Activated CD4-positive, alpha-beta T cell treated with anti-CD3 and anti-CD28 coated beads for 24 hours (primary cell): ENCODE measurements at regions not wholly inside any gene's neighbourhood (a gene's known extent, or its start where the extent isn't known, plus 50 kb on each side); places are given as distances from the start of the nearest gene placed in this dataset.

Source experiments
- DNase-seq, 2 donors: peaks; one replicate each; pipeline ENCODE4 v3.0.0-alpha.2; 2020; ENCODE audit warnings: low read depth in 2 of 2

DNA sequence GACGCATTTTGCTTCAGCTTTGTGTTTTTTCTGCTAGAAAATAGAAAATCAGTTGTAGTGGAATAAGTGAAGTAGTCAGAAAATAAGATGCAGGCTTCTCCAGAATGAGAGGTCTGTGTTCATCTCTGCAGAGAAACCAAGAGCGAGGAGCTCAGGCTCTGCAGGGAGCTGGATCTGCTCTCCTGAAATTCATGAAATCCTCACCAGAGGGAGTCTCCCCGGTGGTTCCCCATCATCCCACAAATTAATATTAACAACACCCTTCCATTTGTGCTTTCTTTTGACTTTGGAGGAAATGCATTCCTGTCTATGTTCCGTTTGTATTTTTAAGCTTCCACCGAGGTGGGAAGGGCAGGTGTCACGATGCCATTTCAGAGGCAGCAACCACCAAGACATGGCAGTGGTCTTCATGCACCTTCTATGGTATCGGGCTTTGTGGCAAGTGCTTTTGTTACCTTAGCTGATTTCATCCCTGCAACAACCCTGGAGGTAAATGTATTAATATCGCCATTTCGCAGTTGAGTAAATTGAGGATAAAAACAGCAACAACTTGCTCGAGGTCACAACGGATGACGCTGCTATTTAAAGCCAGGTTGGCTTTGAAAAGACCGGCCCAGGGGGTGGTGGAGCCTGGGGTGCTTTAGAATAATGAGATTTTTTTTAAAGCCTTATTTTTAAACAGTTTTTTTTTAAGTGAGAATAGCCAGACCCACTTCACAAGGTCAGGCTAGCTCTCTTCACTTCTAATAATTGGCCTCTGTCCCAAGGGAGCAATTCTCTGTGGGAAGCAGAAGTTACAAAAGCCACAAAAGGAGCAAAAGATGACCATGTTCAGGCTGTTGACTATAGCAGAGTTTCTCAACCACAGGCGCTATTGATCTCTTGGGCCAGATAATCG, 367.6 kb upstream of the ERCC4 start:
- DNase-seq: no peak

DNA sequence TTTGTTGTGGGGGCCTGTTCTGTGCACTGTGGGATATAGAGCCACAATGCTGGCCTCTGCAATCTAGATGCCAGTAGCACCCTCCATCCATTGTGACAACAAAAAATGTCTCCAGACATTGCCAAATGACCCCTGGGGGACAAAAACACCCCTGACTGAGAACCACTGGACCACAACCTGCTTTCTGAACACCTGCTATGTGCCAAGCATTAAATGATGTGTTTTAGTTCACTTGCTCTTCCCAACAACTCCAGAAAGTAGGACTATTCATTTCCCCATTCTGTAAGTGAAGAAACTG, 367.0 kb upstream of the ERCC4 start:
- DNase-seq: no peak

DNA sequence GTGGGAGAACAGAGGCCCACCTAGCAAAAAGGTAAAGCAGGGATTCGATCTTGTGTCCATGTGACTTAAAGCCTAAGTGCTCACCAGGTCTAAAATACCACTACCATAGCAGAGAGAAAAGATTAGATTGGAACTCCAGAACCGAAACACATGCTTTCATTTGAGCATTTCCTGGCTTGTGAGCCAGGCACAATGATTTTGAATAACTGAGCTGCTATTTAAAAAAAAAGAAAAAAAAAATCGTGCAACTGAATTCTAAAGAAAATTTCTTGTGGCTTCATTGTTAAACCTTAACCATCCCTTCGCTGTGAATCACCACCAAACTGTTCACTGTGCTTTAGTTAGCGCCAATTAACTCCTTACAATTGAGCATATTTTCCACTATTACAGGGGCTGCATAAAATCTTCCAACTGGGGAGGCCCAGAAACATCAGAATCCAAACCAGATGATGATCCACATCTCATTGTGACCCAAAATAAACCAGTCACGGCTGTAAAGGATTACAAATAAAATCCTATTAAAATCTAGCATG, 366.4 kb upstream of the ERCC4 start:
- DNase-seq: no peak

DNA sequence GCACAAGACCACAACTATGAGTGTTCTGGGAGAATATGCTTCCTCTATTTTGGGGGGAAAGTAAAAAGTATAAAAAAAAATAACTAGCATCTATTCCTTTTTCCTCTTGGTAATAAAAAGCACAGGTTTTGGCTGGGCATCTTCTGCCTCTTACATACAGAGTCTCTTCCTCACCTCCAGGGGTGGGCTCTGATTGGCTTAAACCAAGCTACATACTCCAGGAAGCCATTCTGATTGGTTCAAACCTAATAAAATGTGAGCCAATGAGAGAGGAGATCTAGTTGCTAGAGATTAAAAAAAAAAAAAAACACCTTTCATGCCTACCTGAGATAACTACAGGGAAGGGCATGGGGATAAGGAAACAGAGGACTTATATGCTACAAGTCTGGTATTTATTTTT, 365.9 kb upstream of the ERCC4 start:
- no peak for DNase-seq

DNA sequence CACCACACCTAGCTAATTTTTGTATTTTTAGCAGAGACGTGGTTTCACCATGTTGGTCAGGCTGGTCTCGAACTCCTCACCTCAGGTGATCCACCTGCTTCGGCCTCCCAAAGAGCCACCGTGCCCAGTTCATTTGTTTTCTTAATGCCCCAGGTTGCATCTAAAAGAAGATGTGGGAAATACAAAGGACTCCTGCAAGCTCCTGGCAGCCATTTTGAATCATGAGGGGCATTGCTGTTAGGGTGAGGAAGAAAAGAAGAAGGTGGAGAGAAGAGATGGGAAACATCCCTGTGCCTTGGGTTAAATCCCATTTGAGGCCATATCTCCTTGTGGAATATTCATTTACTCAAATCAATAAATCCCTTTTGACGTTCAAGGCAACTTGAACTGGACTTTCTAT, 365.3 kb upstream of the ERCC4 start:
- DNase-seq: no peak

DNA sequence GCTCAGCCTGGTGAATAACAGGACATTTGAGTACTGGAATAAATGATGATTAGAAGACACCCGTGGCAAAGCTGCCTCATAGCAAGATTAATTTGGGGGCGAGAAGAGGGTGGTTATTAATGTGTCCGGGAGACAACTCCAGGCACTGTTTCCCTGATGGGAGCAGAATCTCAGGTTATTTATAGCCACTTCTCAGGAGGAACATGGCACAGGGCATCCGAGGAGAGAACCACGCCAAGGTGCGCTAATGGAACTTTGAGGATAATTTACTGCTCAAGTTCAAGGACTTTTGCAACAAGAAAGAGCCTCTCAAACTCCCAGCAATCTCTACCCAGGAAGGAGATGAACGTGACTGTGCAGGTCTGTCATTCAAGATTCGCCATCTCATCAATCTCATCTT, 362.5 kb upstream of the ERCC4 start:
- DNase-seq: no peak

DNA sequence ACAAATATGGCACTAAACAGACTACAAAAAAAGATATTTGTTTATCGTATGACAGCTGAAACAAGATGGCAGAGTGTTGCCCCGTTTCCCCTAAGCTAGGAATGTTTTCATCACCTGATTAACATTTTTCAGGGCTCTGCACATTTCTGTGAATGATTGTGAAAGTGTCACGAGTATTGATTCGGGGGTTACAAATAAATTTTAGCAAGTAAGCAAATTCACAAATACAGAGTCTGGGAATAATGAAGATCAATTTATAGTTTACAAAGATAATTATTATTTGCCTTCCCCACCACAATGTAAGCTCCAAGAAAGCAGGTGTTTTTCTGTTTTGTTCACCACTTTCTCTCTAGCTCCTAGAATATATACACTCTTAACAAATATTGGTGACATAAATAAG, 361.2 kb upstream of the ERCC4 start:
- DNase-seq: no peak

DNA sequence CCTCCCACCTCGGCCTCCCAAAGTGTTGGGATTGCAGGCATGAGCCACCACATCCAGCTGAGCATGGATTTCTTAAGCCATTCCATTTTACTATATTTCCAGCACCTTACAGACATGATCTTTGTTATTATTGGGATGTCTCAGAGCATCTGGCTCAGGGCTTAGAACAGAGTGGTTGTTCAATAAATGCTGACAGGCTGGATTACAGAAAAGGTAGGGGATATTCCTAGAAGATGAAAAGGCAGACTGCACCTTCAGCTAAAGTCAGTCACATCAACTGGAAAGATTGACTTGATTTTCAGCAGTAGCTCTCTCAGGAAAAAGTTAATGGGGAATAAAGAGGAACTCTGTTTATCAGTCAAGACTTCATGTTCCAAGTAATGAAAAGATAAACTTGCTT, 360.3 kb upstream of the ERCC4 start:
- DNase-seq: no peak

DNA sequence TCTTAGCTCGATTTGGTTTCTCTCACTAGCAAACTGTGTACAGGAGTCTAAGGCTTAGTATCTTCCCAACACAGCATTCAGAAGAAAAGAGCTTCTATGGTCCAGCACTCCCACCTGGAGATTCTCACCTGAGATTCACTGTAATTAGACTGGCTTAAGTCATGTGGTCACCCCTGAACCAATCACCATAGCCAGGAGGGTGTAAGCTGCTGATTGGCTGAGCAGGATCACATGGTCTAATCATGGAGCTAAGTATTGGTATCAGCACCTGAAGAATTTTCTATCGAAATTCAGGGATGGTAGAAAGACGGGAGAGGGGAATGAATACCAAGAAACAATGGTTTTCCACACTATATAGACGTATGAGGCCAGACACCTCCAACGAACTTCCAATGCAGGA, 359.8 kb upstream of the ERCC4 start:
- DNase-seq: no peak

DNA sequence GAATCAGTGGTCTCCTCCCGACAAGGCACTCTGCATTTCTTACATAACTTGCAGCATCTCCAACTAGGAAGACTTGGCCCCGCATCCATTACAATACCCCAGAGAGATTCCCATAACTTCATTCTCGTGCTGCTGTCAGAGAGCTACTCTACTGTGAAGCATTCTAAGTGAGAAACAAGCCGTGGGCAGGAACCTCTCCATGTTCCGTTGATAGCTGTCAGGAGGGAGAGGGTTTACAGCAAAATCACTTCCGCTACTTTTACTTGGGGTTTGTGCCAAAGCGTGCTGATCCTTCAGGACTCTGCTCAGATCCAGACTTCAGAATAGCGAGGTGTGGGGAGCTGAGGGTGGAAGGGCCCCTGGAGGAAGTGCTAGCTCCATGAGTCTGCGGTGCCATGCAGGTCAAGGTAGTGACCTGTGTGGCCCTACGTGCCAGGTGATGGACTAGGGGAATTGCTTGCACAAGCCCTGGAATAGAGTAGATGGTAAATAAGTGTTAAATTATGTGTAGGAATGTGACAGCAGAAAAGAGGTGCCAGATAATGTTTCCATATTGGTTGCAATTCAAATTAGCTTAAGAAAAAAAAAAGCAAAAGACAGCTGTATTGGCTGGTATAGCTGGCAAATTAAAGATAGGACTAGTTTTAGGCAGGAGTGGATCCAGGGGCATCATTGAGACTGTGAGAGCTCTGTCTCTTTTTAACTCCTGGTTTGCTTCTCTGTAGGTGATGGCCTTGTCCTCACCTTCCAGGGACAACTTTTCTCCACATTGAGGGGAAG, 358.5 kb upstream of the ERCC4 start:
- no peak for DNase-seq

DNA sequence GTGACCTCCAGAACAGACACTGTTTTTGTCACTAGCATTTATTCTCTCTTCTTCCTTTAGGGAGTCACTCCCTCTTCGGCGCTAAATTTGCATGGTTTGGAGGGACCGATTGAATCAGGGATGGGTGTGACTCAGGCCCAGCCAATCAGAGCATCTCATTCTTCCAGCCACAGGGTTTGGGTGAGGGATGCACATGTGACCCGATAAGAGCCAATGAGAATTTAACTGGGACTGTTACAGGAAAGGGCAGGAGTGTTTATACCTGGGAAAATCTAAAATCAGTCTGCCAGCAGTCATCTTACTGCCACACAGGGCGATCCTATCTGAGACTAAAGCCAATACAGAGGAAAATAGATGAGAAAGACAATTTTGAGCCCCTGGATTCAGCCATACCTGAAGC, 351.2 kb upstream of the ERCC4 start:
- DNase-seq: no peak

DNA sequence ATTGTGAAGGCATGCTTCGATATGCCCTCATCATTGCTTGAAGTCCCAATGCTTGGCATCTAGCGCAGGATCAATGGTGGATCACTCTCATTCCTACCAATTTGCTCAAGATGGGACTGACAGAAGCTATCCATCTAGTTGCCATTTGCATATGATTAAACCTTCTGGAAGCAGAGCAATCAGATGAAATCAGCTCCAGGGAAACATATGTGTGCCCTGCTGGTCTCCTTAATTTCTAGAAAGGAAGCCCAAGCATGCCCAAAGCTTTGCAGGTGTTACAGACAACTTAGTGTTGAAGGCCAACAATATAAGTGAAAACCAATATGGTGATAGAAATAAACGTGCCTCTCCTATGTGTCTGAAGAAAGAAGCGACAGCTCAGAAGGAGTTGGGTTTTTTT, 350.0 kb upstream of the ERCC4 start:
- DNase-seq: no peak

DNA sequence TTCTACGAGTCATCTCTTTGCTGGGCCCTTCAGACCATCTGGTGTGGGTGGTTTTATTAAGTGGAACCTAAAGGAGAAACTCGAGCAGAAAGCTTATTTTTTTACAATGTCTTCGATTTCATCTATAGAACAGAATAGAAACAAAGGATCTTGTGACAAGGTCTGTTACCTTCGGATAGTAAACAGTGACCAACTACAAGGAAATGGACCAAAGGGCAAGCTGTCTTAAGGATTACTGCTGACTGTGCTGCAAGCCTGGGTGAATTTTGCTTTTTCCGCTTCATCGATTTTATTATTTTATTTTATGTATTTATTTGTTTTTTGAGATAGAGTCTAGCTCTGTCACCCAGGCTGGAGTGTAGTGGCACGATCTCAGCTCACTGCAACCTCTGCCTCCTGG, 348.9 kb upstream of the ERCC4 start:
- DNase-seq: no peak

DNA sequence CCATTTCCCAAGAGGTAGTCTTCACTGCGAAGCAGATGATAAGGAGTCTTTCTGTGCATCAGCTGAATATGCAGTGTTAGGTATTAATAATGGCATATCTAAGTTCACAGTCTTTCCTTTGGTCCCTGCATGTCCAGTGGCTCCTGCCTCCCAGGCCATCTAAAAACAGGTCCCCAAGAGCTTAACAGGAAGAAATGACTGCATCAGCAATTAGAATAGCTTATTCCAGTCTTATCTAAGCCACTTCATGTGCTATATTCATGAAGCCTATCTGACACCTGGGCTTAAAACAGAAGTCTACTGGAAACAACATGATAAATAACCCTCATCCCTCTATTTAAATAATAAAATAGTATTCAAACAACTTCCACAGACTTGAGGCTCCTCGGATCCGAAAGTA, 346.1 kb upstream of the ERCC4 start:
- no peak for DNase-seq

DNA sequence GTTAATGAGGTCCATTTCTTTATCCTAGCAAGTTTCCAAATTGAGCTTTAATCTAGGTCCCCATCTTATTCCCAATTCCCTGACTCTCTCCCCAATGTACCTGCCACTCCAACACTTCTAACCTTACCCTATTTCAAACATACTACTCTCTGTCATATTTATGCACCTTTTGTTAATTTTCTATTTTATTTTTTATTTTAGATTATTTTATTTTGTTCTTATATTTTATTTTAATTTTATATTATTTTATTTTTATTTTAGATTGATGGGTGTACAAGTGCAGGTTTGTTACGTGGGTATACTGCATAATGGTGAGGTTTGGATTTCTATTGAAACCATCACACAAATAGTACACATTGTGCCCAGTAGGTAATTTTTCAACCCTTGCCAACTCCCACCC, 333.9 kb upstream of the ERCC4 start:
- DNase-seq: no peak

DNA sequence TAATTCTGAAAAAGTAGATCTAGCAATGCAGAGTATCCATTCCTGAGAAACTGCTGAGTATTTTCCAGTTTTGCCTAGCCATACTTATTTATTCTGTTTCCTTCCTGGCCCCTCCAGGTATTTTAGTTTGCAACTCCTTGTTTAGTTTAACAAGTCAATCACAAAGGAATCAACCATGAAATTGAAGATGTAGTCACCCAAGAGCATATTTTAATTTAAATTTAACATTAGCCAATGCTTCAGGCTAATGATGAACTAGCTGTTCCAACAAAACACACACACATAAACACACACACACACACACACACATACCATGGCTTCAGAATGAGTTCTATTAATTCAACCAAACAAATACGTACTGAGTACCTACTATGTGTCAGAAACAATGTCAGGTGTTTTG, 332.8 kb upstream of the ERCC4 start:
- DNase-seq: no peak

DNA sequence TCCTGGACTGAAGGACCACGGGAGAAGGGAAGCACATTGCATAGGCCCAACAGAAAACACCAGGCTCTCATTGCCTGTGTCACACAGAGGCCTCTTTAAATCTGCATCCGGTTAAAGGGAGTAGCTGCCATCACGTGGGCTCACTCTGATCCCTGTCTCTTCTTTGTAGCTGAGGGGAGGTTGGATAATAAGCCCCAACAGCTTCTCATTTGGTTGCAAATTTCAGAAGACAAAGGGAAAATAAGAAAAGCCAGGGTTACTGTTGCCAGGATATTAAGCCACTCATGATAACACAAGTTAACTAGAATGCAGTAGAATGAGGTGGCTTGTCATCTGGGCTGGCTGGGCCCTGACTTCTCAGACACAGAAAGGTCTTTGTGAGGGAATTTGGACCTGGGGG, 325.1 kb upstream of the ERCC4 start:
- DNase-seq: no peak

DNA sequence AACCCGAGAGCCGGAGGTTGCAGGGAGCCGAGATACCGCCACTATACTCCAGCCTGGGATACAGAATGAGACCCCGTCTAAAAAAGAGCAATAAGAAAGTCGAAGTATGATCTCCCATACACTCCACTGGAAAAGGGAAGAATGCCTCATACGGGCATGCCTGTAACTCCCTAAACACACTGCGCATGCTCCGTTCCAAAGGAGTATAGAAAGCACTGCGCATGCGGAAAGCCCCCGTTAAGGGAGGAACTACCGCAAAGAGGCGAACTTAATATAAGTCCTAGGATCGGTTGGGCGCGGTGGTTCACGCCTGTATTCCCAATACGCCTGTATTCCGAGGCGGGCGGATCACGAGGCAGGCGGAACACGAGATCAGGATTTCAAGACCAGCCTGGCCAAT, 313.1 kb upstream of the ERCC4 start:
- DNase-seq: no peak

DNA sequence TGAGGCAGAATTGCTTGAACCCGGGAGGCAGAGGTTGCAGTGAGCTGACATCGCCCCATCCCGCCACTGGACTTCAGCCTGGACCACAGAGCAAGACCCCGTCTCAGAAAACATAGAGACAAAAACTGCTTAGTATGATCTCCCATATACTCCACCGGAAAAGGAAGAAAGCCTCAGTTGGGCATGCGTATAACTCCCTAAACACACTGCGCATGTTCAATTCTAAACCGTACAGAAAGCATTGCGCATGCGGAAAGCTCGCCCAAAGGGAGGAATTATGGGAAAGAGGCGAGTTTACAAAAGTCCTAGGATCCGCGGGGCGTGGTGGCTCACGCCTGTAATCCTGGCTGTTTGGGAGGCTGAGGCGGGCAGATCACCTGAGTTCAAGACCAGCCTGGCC, 312.7 kb upstream of the ERCC4 start:
- no peak for DNase-seq

DNA sequence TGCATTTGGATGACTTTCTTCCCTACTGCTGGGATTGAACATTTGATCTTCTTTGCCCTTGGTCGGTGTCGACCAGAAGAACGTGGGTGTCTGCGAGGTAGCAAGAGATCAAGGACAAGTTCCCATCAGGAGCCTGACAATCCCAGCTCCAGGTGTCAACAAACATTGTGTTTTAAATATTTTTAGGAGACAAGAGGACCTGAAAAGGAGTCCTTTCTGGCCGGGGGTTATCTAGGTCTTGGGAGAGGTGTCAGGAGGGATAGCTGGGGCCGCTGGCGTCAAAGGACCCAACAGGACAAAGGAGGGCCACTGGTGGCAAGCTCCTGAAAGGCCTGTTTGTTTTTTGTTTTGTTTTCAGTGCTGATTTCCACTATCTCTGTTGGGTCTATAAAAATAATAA, 308.4 kb upstream of the ERCC4 start:
- no peak for DNase-seq

DNA sequence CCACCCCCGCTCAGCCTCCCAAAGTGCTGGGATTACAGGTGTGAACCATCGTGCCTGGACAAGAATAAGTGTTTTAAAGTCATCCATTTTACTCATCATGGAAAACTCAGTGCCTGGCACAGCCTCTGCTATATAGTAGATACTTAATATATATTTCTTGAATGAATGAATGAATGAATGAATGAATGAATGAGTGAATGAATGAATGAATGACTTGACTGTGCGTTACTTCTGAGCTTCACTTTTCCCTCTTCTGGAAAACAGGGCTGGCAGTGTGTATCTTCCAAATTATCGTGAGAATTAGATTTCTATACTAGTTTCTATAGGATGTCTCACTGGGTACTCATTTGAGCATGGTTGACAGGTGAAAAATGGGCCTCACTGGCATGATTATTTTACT, 307.3 kb upstream of the ERCC4 start:
- no peak for DNase-seq

DNA sequence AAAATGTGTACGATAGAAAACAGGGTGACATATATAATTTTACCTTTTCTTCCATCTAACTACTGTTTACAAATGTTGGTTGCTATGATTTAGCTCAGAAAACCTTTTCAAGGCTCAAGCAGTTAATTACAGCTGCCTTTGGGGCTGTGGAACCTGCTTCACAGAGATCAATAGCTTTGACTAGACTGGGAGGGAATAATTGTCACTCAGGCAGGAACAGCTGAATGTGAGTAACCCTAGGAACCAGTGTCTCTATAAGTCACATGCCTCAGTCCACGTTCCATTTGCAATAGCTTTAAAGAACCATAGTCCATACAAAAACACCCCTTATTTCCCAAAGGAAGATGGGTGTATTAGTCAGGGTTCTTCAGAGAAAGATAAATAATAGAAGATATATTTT, 306.8 kb upstream of the ERCC4 start:
- DNase-seq: no peak

DNA sequence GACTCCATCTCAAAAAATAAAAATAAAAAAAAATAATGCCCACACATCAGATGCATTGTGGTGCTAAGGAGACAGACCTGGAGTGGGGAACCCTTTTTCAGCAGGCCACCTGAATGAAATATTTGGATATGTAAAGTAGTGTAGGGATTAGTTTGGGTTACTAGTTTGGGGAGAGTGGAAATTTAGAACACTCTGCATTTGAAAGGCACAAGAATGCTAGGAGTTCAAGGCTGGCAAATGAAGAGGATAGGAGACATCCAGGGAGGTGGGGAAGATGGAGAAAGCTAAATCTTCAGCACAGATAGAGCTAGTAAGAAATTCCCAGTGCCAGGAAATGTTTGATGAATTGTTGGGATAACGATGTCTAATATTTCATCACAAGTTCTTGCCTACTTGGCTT, 298.3 kb upstream of the ERCC4 start:
- DNase-seq: no peak
